ENCODE measurements at regions not wholly inside any gene's neighbourhood (a gene's known extent, or its start where the extent isn't known, plus 50 kb on each side); places are given as distances from the start of the nearest gene placed in this dataset.
A peak's percentile ranks its signal among the peaks of the same experiment; 100 is the strongest.

DNA sequence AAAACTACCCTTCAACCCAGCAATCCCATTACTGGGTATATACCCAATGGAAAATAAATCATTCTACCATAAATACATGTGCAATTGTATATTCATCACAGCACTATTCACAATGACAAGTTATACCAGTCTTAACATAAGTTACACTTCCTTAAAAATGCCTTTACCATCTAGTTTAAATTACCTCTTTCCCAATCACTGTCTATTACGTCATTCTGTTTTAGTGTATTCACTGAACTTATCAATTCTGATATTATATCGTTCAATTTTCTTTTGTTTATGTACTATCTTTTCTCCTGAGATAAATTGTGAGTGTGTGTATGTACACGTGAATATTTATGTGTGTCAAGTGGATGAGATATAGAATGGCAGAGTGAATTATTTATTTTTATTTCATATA is 1416.8 kb downstream of the OLFM4 start:
- Histone ChIP-seq H3K9me3 (ENCODE audit: insufficient read depth, low read depth, low read length) (no peaks in the 10 kb centered on the region), H3K4me1 (ENCODE audit: control insufficient read depth in 1 of 2, insufficient read depth in 2 of 2, low read length in 2 of 2) (no peaks in the 10 kb centered on the region)
- WGBS (ENCODE audit: extremely low coverage, insufficient coverage, insufficient read length) = no CpG with 5 or more reads among the region's 3 CpGs

GRCh38 chr13:54445865-54446264 is 1417.3 kb downstream of the OLFM4 start:
- H4K8ac ChIP-seq (ENCODE audit: low read depth, low read length) = no peak overlapping the region
- H3K4me2 ChIP-seq (ENCODE audit: low read length) = no peak overlapping the region
- no peaks in the 10 kb centered on the region for H3K36me3 ChIP-seq (ENCODE audit: control insufficient read depth in 1 of 2, insufficient read depth in 2 of 2, low read length in 2 of 2)
- DNase-seq = no peak
- no peaks in the 10 kb centered on the region for H3K79me1 ChIP-seq (ENCODE audit: low read length)
- no peak overlapping the region for H2AK5ac ChIP-seq (ENCODE audit: low read length)
- no peak overlapping the region for H3K14ac ChIP-seq (ENCODE audit: low read length)
- H4K91ac ChIP-seq (ENCODE audit: low read depth, low read length) = no peak overlapping the region
- H3K27ac ChIP-seq (ENCODE audit: low read depth, low read length) = no peak overlapping the region
- no peak overlapping the region for H2BK120ac ChIP-seq (ENCODE audit: insufficient read depth, low read length, poor library complexity)
- no peak overlapping the region for H2BK5ac ChIP-seq (ENCODE audit: low read depth, low read length, poor library complexity)
- no peak overlapping the region for H3K18ac ChIP-seq (ENCODE audit: low read length)
- H3K4ac ChIP-seq (ENCODE audit: low read depth, low read length) = no peak overlapping the region
- H2AFZ ChIP-seq (ENCODE audit: insufficient read depth, low read length, poor library complexity) = no peak overlapping the region
- H3K9ac ChIP-seq (ENCODE audit: low read length) = no peak overlapping the region
- H3K79me2 ChIP-seq (ENCODE audit: control insufficient read depth, insufficient read depth, low read length, poor library complexity) = no peaks in the 10 kb centered on the region
- H4K12ac ChIP-seq (ENCODE audit: low read depth, low read length) = no peak overlapping the region
- no peaks in the 10 kb centered on the region for H3K9me3 ChIP-seq (ENCODE audit: insufficient read depth, low read depth, low read length)
- H3K27me3 ChIP-seq (ENCODE audit: insufficient read depth, low read length) = no peaks in the 10 kb centered on the region
- H3K4me1 ChIP-seq (ENCODE audit: control insufficient read depth in 1 of 2, insufficient read depth in 2 of 2, low read length in 2 of 2) = no peaks in the 10 kb centered on the region
- H2BK12ac ChIP-seq (ENCODE audit: low read length) = no peak overlapping the region
- H3K4me3 ChIP-seq (ENCODE audit: low read depth, low read length) = no peak overlapping the region
- H3K23ac ChIP-seq (ENCODE audit: low read length) = no peak overlapping the region

More for the DNA sequence above, 1416.8 kb downstream of the OLFM4 start:
- Histone ChIP-seq H2AFZ (ENCODE audit: insufficient read depth, low read length, poor library complexity) (no peak overlapping the region), H2BK5ac (ENCODE audit: low read depth, low read length, poor library complexity) (no peak overlapping the region), H3K4me3 (ENCODE audit: low read depth, low read length) (no peak overlapping the region), H3K4me2 (ENCODE audit: low read length) (no peak overlapping the region), H3K79me2 (ENCODE audit: control insufficient read depth, insufficient read depth, low read length, poor library complexity) (no peaks in the 10 kb centered on the region), H4K12ac (ENCODE audit: low read depth, low read length) (no peak overlapping the region), H2AK5ac (ENCODE audit: low read length) (no peak overlapping the region), H3K27ac (ENCODE audit: low read depth, low read length) (no peak overlapping the region), H3K79me1 (ENCODE audit: low read length) (no peaks in the 10 kb centered on the region), H3K14ac (ENCODE audit: low read length) (no peak overlapping the region), H2BK120ac (ENCODE audit: insufficient read depth, low read length, poor library complexity) (no peak overlapping the region), H4K8ac (ENCODE audit: low read depth, low read length) (no peak overlapping the region), H3K23ac (ENCODE audit: low read length) (no peak overlapping the region), H3K36me3 (ENCODE audit: control insufficient read depth in 1 of 2, insufficient read depth in 2 of 2, low read length in 2 of 2) (no peaks in the 10 kb centered on the region), H3K18ac (ENCODE audit: low read length) (no peak overlapping the region), H3K9ac (ENCODE audit: low read length) (no peak overlapping the region), H2BK12ac (ENCODE audit: low read length) (no peak overlapping the region), H3K27me3 (ENCODE audit: insufficient read depth, low read length) (no peaks in the 10 kb centered on the region), H4K91ac (ENCODE audit: low read depth, low read length) (no peak overlapping the region), H3K4ac (ENCODE audit: low read depth, low read length) (no peak overlapping the region)
- DNase-seq = no peak

GRCh38 chr13:54449922-54450321 is 1421.3 kb downstream of the OLFM4 start:
- no peak overlapping the region for H3K18ac ChIP-seq (ENCODE audit: low read length)
- no peaks in the 10 kb centered on the region for H3K27me3 ChIP-seq (ENCODE audit: insufficient read depth, low read length)
- no peak overlapping the region for H4K12ac ChIP-seq (ENCODE audit: low read depth, low read length)
- no peaks in the 10 kb centered on the region for H3K79me2 ChIP-seq (ENCODE audit: control insufficient read depth, insufficient read depth, low read length, poor library complexity)
- no peaks in the 10 kb centered on the region for H3K36me3 ChIP-seq (ENCODE audit: control insufficient read depth in 1 of 2, insufficient read depth in 2 of 2, low read length in 2 of 2)
- no peak overlapping the region for H2AK5ac ChIP-seq (ENCODE audit: low read length)
- no peak overlapping the region for H2AFZ ChIP-seq (ENCODE audit: insufficient read depth, low read length, poor library complexity)
- H3K27ac ChIP-seq (ENCODE audit: low read depth, low read length) = no peak overlapping the region
- no peak overlapping the region for H3K4me3 ChIP-seq (ENCODE audit: low read depth, low read length)
- H2BK5ac ChIP-seq (ENCODE audit: low read depth, low read length, poor library complexity) = no peak overlapping the region
- H3K9ac ChIP-seq (ENCODE audit: low read length) = no peak overlapping the region
- H3K14ac ChIP-seq (ENCODE audit: low read length) = no peak overlapping the region
- H2BK120ac ChIP-seq (ENCODE audit: insufficient read depth, low read length, poor library complexity) = no peak overlapping the region
- H4K91ac ChIP-seq (ENCODE audit: low read depth, low read length) = no peak overlapping the region
- no peaks in the 10 kb centered on the region for H3K79me1 ChIP-seq (ENCODE audit: low read length)
- H2BK12ac ChIP-seq (ENCODE audit: low read length) = no peak overlapping the region
- no peak overlapping the region for H3K23ac ChIP-seq (ENCODE audit: low read length)
- no CpG with 5 or more reads among the region's 1 CpG for WGBS (ENCODE audit: extremely low coverage, insufficient coverage, insufficient read length)
- no peak overlapping the region for H3K4me2 ChIP-seq (ENCODE audit: low read length)
- DNase-seq = peak in 1 of 2 donors; percentile 7
- peaks cover 4% of the 10 kb centered on the region for H3K9me3 ChIP-seq (ENCODE audit: insufficient read depth, low read depth, low read length)
- H4K8ac ChIP-seq (ENCODE audit: low read depth, low read length) = no peak overlapping the region
- no peaks in the 10 kb centered on the region for H3K4me1 ChIP-seq (ENCODE audit: control insufficient read depth in 1 of 2, insufficient read depth in 2 of 2, low read length in 2 of 2)
- no peak overlapping the region for H3K4ac ChIP-seq (ENCODE audit: low read depth, low read length)

DNA sequence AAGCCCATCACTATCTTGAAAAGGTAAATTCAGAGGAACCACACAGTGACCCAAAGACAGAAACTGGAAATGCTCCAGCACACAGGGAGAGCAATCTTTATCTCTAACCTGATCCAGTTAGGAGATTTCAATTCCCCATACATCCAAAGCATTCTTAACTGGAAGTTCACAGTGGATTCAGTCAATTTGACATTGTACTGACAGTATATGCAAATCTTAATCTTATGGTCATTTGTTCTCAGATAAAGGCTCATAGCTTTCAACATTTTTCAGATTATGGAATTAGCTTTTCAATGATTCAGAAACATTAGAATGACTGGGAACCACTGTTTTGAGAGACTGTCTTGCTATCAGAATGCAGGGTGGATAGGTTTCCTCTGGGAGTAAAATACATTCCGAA is 1455.6 kb downstream of the OLFM4 start:
- Histone ChIP-seq H3K9ac (ENCODE audit: low read length) (no peak overlapping the region), H2AFZ (ENCODE audit: insufficient read depth, low read length, poor library complexity) (no peak overlapping the region), H3K4me2 (ENCODE audit: low read length) (no peak overlapping the region), H4K12ac (ENCODE audit: low read depth, low read length) (no peak overlapping the region), H3K14ac (ENCODE audit: low read length) (no peak overlapping the region), H2BK12ac (ENCODE audit: low read length) (no peak overlapping the region), H4K8ac (ENCODE audit: low read depth, low read length) (no peak overlapping the region), H3K79me2 (ENCODE audit: control insufficient read depth, insufficient read depth, low read length, poor library complexity) (no peaks in the 10 kb centered on the region), H3K9me3 (ENCODE audit: insufficient read depth, low read depth, low read length) (no peaks in the 10 kb centered on the region), H3K4me3 (ENCODE audit: low read depth, low read length) (no peak overlapping the region), H3K79me1 (ENCODE audit: low read length) (no peaks in the 10 kb centered on the region), H2AK5ac (ENCODE audit: low read length) (no peak overlapping the region), H2BK120ac (ENCODE audit: insufficient read depth, low read length, poor library complexity) (no peak overlapping the region), H3K23ac (ENCODE audit: low read length) (no peak overlapping the region), H3K36me3 (ENCODE audit: control insufficient read depth in 1 of 2, insufficient read depth in 2 of 2, low read length in 2 of 2) (no peaks in the 10 kb centered on the region), H3K4ac (ENCODE audit: low read depth, low read length) (no peak overlapping the region), H3K4me1 (ENCODE audit: control insufficient read depth in 1 of 2, insufficient read depth in 2 of 2, low read length in 2 of 2) (no peaks in the 10 kb centered on the region), H3K27ac (ENCODE audit: low read depth, low read length) (no peak overlapping the region), H3K18ac (ENCODE audit: low read length) (no peak overlapping the region), H2BK5ac (ENCODE audit: low read depth, low read length, poor library complexity) (no peak overlapping the region), H3K27me3 (ENCODE audit: insufficient read depth, low read length) (no peaks in the 10 kb centered on the region), H4K91ac (ENCODE audit: low read depth, low read length) (no peak overlapping the region)
- WGBS (ENCODE audit: extremely low coverage, insufficient coverage, insufficient read length) = no CpG with 5 or more reads among the region's 1 CpG
- DNase-seq = no peak
